SU-DHL-6 (cell line): ENCODE measurements at regions not wholly inside any gene's neighbourhood (a gene's known extent, or its start where the extent isn't known, plus 50 kb on each side); places are given as distances from the start of the nearest gene placed in this dataset.
"Not testable (repeated sequence)": the region's sequence is repeated elsewhere in the genome, so short reads cannot be mapped to it uniquely, and the experiment has no call there.

ENCODE experiments used
- H2AFZ ChIP-seq: fragments of 200-600 bp; sonication (generic); 2 replicates; pipeline ENCODE4 v1.6.1; 2014; ENCODE audit warnings: low read depth, mild to moderate bottlenecking, moderate library complexity, mixed read lengths, antibody characterized with exemption, low read length; ENCODE audit not compliant: severe bottlenecking
- H3F3A ChIP-seq: fragments of 200-600 bp; shearing (Covaris generic); 2 replicates; pipeline ENCODE4 v1.6.0; 2016; ENCODE audit warnings: antibody characterized with exemption, mild to moderate bottlenecking; ENCODE audit not compliant: insufficient read depth
- H3K27ac ChIP-seq: fragments of 200-600 bp; sonication (generic); 2 replicates; pipeline ENCODE4 v1.5.1; 2016; ENCODE audit warnings: low read depth, mild to moderate bottlenecking, low read length, moderate library complexity, mixed read lengths
- H3K27me3 ChIP-seq: fragments of 200-600 bp; sonication (generic), shearing (Covaris generic); 2 replicates; pipeline ENCODE4 v1.6.0; 2014; ENCODE audit warnings: mild to moderate bottlenecking, low read length
- H3K36me3 ChIP-seq: fragments of 200-600 bp; sonication (generic); 2 replicates; pipeline ENCODE4 v1.6.1; 2014; ENCODE audit warnings: mild to moderate bottlenecking, low read length, mixed read lengths
- H3K4me2 ChIP-seq: fragments of 300-600, 200-600 bp; shearing (Covaris generic), sonication (generic); 2 replicates; pipeline ENCODE4 v1.6.0; 2014; ENCODE audit warnings: low read length, low read depth, mild to moderate bottlenecking; ENCODE audit not compliant: poor library complexity, severe bottlenecking
- H3K4me3 ChIP-seq: fragments of 200-600 bp; sonication (generic); 2 replicates; pipeline ENCODE4 v1.5.1; 2014; ENCODE audit warnings: antibody characterized with exemption, low read length, mild to moderate bottlenecking, mixed read lengths; ENCODE audit not compliant: insufficient read depth, poor library complexity, severe bottlenecking
- H3K79me2 ChIP-seq: fragments of 200-600 bp; sonication (generic); 2 replicates; pipeline ENCODE4 v1.6.1; 2014; ENCODE audit warnings: mild to moderate bottlenecking, low read length, moderate library complexity; ENCODE audit not compliant: insufficient read depth
- H3K9ac ChIP-seq: fragments of 200-600 bp; sonication (generic); 2 replicates; pipeline ENCODE4 v1.7.0; 2014; ENCODE audit warnings: mild to moderate bottlenecking, low read length
- H3K9me2 ChIP-seq: fragments of 200-600 bp; sonication (generic); replicated peaks from 2 replicates; pipeline ENCODE4 v1.6.1; 2014; ENCODE audit warnings: low read length; ENCODE audit not compliant: insufficient read depth
- H3K9me3 ChIP-seq: fragments of 200-600 bp; sonication (generic); 2 replicates; pipeline ENCODE4 v1.6.1; 2014; ENCODE audit warnings: low read length, mixed read lengths; ENCODE audit not compliant: insufficient read depth
- H4K20me1 ChIP-seq: fragments of 200-600 bp; sonication (generic); 2 replicates; pipeline ENCODE4 v1.6.1; 2014; ENCODE audit warnings: low read depth, mild to moderate bottlenecking, antibody characterized with exemption, low read length, moderate library complexity, mixed read lengths
- CTCF ChIP-seq: fragments of 200-600 bp; sonication (generic); IDR thresholded peaks from one replicate; pipeline ENCODE4 v1.5.1; 2017; ENCODE audit warnings: antibody characterized with exemption, mild to moderate bottlenecking, low read length, moderate library complexity; ENCODE audit not compliant: insufficient read depth, poor library complexity, severe bottlenecking
- EZH2phosphoT487 ChIP-seq: fragments of 200-600 bp; sonication (generic), shearing (Covaris generic); conservative IDR thresholded peaks from 2 replicates; pipeline ENCODE4 v1.6.1; 2018; ENCODE audit warnings: mild to moderate bottlenecking, antibody characterized with exemption, low read length, moderate library complexity, mixed read lengths

- no peak overlapping the region for H3K4me3 ChIP-seq
- no peaks in the 10 kb centered on the region for H3K27me3 ChIP-seq
- no peak overlapping the region for H3K9ac ChIP-seq
- no peaks in the 10 kb centered on the region for H3K9me2 ChIP-seq
- no peaks in the 10 kb centered on the region for H4K20me1 ChIP-seq
- no peaks in the 10 kb centered on the region for H3K79me2 ChIP-seq
- H3K36me3 ChIP-seq: no peaks in the 10 kb centered on the region
- no peaks in the 10 kb centered on the region for H3K9me3 ChIP-seq
- no peak overlapping the region for H3K4me2 ChIP-seq
- H2AFZ ChIP-seq: no peak overlapping the region
- TF ChIP-seq EZH2phosphoT487 (no peak), CTCF (no peak)
- H3K27ac ChIP-seq: no peak overlapping the region
- H3F3A ChIP-seq: no peaks in the 10 kb centered on the region
These were observed 143.1 kb upstream of the FBXO11 start for GRCh38 chr2:48049371-48049770.

GRCh38 chr2:48050711-48051110 lies 144.4 kb upstream of the FBXO11 start:
- Histone ChIP-seq H4K20me1 (no peaks in the 10 kb centered on the region), H3K9me3 (no peaks in the 10 kb centered on the region), H3K9me2 (no peaks in the 10 kb centered on the region), H2AFZ (no peak overlapping the region), H3K79me2 (no peaks in the 10 kb centered on the region), H3F3A (no peaks in the 10 kb centered on the region), H3K4me2 (no peak overlapping the region), H3K27me3 (no peaks in the 10 kb centered on the region), H3K36me3 (no peaks in the 10 kb centered on the region), H3K9ac (no peak overlapping the region), H3K27ac (no peak overlapping the region), H3K4me3 (no peak overlapping the region)
- TF ChIP-seq CTCF (no peak), EZH2phosphoT487 (no peak)

- Histone ChIP-seq H3K27ac (no peak overlapping the region), H3K27me3 (no peaks in the 10 kb centered on the region), H3K9ac (no peak overlapping the region), H4K20me1 (no peaks in the 10 kb centered on the region), H3K79me2 (no peaks in the 10 kb centered on the region), H3K36me3 (no peaks in the 10 kb centered on the region), H3K4me2 (no peak overlapping the region), H3K4me3 (no peak overlapping the region), H2AFZ (no peak overlapping the region), H3K9me2 (no peaks in the 10 kb centered on the region), H3F3A (no peaks in the 10 kb centered on the region), H3K9me3 (no peaks in the 10 kb centered on the region)
- no peak for TF ChIP-seq EZH2phosphoT487
- TF ChIP-seq CTCF: no peak
These were observed 153.7 kb upstream of the FBXO11 start for GRCh38 chr2:48059975-48060374.

GRCh38 chr2:48061656-48062055 lies 155.4 kb upstream of the FBXO11 start:
- not testable (repeated sequence) for H3K9me2 ChIP-seq, H3K36me3 ChIP-seq, H3K4me2 ChIP-seq, H3K27ac ChIP-seq, H3K79me2 ChIP-seq, H3F3A ChIP-seq, H3K4me3 ChIP-seq, H3K9ac ChIP-seq, H3K9me3 ChIP-seq, H4K20me1 ChIP-seq, H2AFZ ChIP-seq, H3K27me3 ChIP-seq
